ENCODE measurements at regions not wholly inside any gene's neighbourhood (a gene's known extent, or its start where the extent isn't known, plus 50 kb on each side); places are given as distances from the start of the nearest gene placed in this dataset.
A peak's percentile ranks its signal among the peaks of the same experiment; 100 is the strongest.

GRCh38 chrX:43096830-43097229, 318.9 kb upstream of the PPP1R2C start:
- intact Hi-C loops (cut with micrococcal nuclease; ENCODE audit: unreplicated experiment) = no loop called here
- Histone ChIP-seq H3K4me1 (ENCODE audit: insufficient read depth, low read length, poor library complexity, severe bottlenecking) (peaks cover 5% of the 10 kb centered on the region), H3K4me3 (ENCODE audit: low read depth, low read length, poor library complexity, severe bottlenecking) (no peak overlapping the region), H3K9me3 (ENCODE audit: low read length) (no peaks in the 10 kb centered on the region), H3K36me3 (ENCODE audit: insufficient read depth, low read length) (no peaks in the 10 kb centered on the region), H3K27ac (ENCODE audit: low read depth, low read length, poor library complexity, severe bottlenecking) (no peak overlapping the region), H2AFZ (ENCODE audit: low read length) (peak overlapping the region; percentile 31; the same call in 1 of the 2 replicates), H3K9me2 (ENCODE audit: insufficient read depth, low read length) (no peaks in the 10 kb centered on the region), H3K79me2 (ENCODE audit: insufficient read depth, low read depth, low read length) (no peaks in the 10 kb centered on the region), H3K4me2 (ENCODE audit: low read length) (no peak overlapping the region), H4K20me1 (ENCODE audit: insufficient read depth, low read length) (no peaks in the 10 kb centered on the region)
- ChIA-PET CTCF (ENCODE audit: unreplicated experiment) (no interaction called here), POLR2A (interaction anchor here (0.7 kb wide), 1 partner anchor 9 kb away, joined by 3 read pairs; no protein-coding TSS in a partner anchor)
- no TSS peak for BruUV-seq (replicated peaks)
- no peak for TF ChIP-seq EZH2phosphoT487 (IDR thresholded peaks at IDR 0.05; ENCODE audit: borderline replicate concordance, low read depth, low read length)
- TF ChIP-seq CTCF (conservative IDR thresholded peaks at IDR 0.05; ENCODE audit: low read length) = no peak
- DNase-seq (ENCODE audit: low spot score) = peak; percentile 13

GRCh38 chrX:43106009-43106408, 328.0 kb upstream of the PPP1R2C start:
- H4K20me1 ChIP-seq (ENCODE audit: insufficient read depth, low read length) = no peaks in the 10 kb centered on the region
- H3K4me2 ChIP-seq (ENCODE audit: low read length) = no peak overlapping the region
- no peaks in the 10 kb centered on the region for H3K36me3 ChIP-seq (ENCODE audit: insufficient read depth, low read length)
- H3K9me2 ChIP-seq (ENCODE audit: insufficient read depth, low read length) = no peaks in the 10 kb centered on the region
- no peak overlapping the region for H2AFZ ChIP-seq (ENCODE audit: low read length)
- H3K4me1 ChIP-seq (ENCODE audit: insufficient read depth, low read length, poor library complexity, severe bottlenecking) = no peaks in the 10 kb centered on the region
- intact Hi-C loops (cut with micrococcal nuclease; ENCODE audit: unreplicated experiment) = no loop called here
- H3K4me3 ChIP-seq (ENCODE audit: low read depth, low read length, poor library complexity, severe bottlenecking) = no peak overlapping the region
- DNase-seq (ENCODE audit: low spot score) = no peak
- BruUV-seq (replicated peaks) = no TSS peak
- H3K79me2 ChIP-seq (ENCODE audit: insufficient read depth, low read depth, low read length) = no peaks in the 10 kb centered on the region
- no peak overlapping the region for H3K27ac ChIP-seq (ENCODE audit: low read depth, low read length, poor library complexity, severe bottlenecking)
- POLR2A ChIA-PET = no interaction called here
- CTCF ChIA-PET (ENCODE audit: unreplicated experiment) = interaction anchor here (0.5 kb wide), 1 partner anchor 101 kb away, joined by 3 read pairs; no protein-coding TSS in a partner anchor
- no peak for TF ChIP-seq CTCF (conservative IDR thresholded peaks at IDR 0.05; ENCODE audit: low read length)
- TF ChIP-seq EZH2phosphoT487 (IDR thresholded peaks at IDR 0.05; ENCODE audit: borderline replicate concordance, low read depth, low read length) = no peak
- no peaks in the 10 kb centered on the region for H3K9me3 ChIP-seq (ENCODE audit: low read length)

- H3K9me3 ChIP-seq (ENCODE audit: low read length) = no peaks in the 10 kb centered on the region
- POLR2A ChIA-PET = interaction anchor here (0.8 kb wide), 1 partner anchor 687 kb away, joined by 3 read pairs; no protein-coding TSS in a partner anchor
- BruUV-seq (replicated peaks) = no TSS peak
- TF ChIP-seq CTCF (conservative IDR thresholded peaks at IDR 0.05; ENCODE audit: low read length) (no peak), EZH2phosphoT487 (IDR thresholded peaks at IDR 0.05; ENCODE audit: borderline replicate concordance, low read depth, low read length) (no peak)
- no peak overlapping the region for H2AFZ ChIP-seq (ENCODE audit: low read length)
- H3K4me1 ChIP-seq (ENCODE audit: insufficient read depth, low read length, poor library complexity, severe bottlenecking) = no peaks in the 10 kb centered on the region
- CTCF ChIA-PET (ENCODE audit: unreplicated experiment) = no interaction called here
- H3K27ac ChIP-seq (ENCODE audit: low read depth, low read length, poor library complexity, severe bottlenecking) = no peak overlapping the region
- no peaks in the 10 kb centered on the region for H3K36me3 ChIP-seq (ENCODE audit: insufficient read depth, low read length)
- H4K20me1 ChIP-seq (ENCODE audit: insufficient read depth, low read length) = no peaks in the 10 kb centered on the region
- no peaks in the 10 kb centered on the region for H3K9me2 ChIP-seq (ENCODE audit: insufficient read depth, low read length)
- H3K4me2 ChIP-seq (ENCODE audit: low read length) = no peak overlapping the region
- H3K79me2 ChIP-seq (ENCODE audit: insufficient read depth, low read depth, low read length) = no peaks in the 10 kb centered on the region
- no peak overlapping the region for H3K4me3 ChIP-seq (ENCODE audit: low read depth, low read length, poor library complexity, severe bottlenecking)
- DNase-seq (ENCODE audit: low spot score) = no peak
- intact Hi-C loops (cut with micrococcal nuclease; ENCODE audit: unreplicated experiment) = no loop called here
Observed at GRCh38 chrX:43108828-43109227, 330.9 kb upstream of the PPP1R2C start.
